ENCODE measurements at regions not wholly inside any gene's neighbourhood (a gene's known extent, or its start where the extent isn't known, plus 50 kb on each side); places are given as distances from the start of the nearest gene placed in this dataset.

- TF ChIP-seq CTCF (IDR thresholded peaks at IDR 0.05; ENCODE audit: low read depth, low read length): no peak
- TF ChIP-seq EZH2phosphoT487 (IDR thresholded peaks at IDR 0.05; ENCODE audit: low read depth): no peak
Observed at GRCh38 chr2:181407171-181407570, 50.0 kb upstream of the ITGA4 start.
